IPS-20b (cell line): ENCODE measurements at regions not wholly inside any gene's neighbourhood (a gene's known extent, or its start where the extent isn't known, plus 50 kb on each side); places are given as distances from the start of the nearest gene placed in this dataset.
"Not testable (repeated sequence)": the region's sequence is repeated elsewhere in the genome, so short reads cannot be mapped to it uniquely, and the experiment has no call there.

Experiments
- H3K27ac ChIP-seq: one replicate; pipeline ENCODE4 v1.5.1; 2013; ENCODE audit warnings: low read length
- H3K27me3 ChIP-seq: 2 replicates; pipeline ENCODE4 v1.6.1; 2013; ENCODE audit warnings: mild to moderate bottlenecking, low read length, inconsistent platforms; ENCODE audit not compliant: insufficient read depth
- H3K36me3 ChIP-seq: 2 replicates; pipeline ENCODE4 v1.6.1; 2013; ENCODE audit warnings: low read depth, mild to moderate bottlenecking, inconsistent platforms, low read length, moderate library complexity; ENCODE audit not compliant: insufficient read depth
- H3K4me1 ChIP-seq: 2 replicates; pipeline ENCODE4 v1.6.1; 2013; ENCODE audit warnings: mild to moderate bottlenecking, control low read depth, inconsistent platforms, low read length, moderate library complexity; ENCODE audit not compliant: insufficient read depth
- H3K4me3 ChIP-seq: 2 replicates; pipeline ENCODE4 v1.5.1; 2013; ENCODE audit warnings: mild to moderate bottlenecking, low read length, inconsistent platforms
- H3K9ac ChIP-seq: 2 replicates; pipeline ENCODE4 v1.6.1; 2013; ENCODE audit warnings: low read depth, mild to moderate bottlenecking, inconsistent platforms, low read length, moderate library complexity
- H3K9me3 ChIP-seq: 2 replicates; pipeline ENCODE4 v1.6.1; 2013; ENCODE audit warnings: mild to moderate bottlenecking, low read depth, low read length, inconsistent platforms; ENCODE audit not compliant: insufficient read depth

DNA sequence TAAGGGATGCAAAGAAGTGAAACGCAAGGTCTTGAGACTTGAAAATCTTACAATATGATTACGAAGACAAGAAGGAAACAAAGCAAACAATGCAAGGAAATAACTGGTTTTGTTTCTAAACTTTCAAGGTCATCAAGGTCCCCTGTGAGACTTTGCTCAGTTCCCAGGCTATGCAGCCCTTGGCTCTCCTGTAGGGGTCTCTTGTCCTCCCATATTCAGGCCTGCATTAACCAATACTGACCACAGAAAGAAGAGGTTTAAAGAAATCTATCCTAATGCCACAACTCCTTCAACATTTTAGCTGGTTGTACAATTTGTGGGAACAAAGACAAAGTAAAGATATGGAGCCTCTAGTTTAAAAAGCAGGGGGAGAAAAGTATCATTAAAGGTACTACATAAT, 209.2 kb downstream of the LHFPL1 start:
- H3K9me3 ChIP-seq: no peaks in the 10 kb centered on the region
- no peaks in the 10 kb centered on the region for H3K36me3 ChIP-seq
- no peaks in the 10 kb centered on the region for H3K27me3 ChIP-seq
- H3K4me1 ChIP-seq: no peaks in the 10 kb centered on the region
- no peak overlapping the region for H3K4me3 ChIP-seq
- no peak overlapping the region for H3K9ac ChIP-seq
- H3K27ac ChIP-seq: no peak overlapping the region

DNA sequence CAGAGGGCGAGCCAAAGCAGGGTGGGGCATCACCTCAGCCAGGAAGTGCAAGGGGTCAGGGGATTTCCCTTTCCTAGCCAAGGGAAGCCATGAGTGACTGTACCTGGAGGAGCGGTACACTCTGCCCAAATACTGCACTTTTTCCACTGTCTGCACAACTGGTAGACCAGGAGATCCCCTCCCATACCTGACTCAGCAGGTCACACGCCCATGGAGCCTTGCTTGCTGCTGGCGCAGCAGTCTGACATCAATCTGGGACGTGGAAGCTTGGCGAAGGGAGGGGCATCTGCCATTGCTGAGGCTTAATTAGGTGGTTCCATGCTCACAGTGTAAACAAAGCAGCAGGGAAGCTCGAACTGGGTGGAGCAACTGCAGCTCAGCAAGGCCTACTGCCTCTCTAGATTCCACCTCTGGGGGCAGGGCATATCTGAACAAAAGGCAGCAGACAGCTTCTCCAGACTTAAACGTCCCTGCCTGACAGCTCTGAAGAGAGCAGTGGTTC, 217.7 kb downstream of the LHFPL1 start:
- H3K9me3 ChIP-seq, H3K27me3 ChIP-seq, H3K4me3 ChIP-seq, H3K9ac ChIP-seq, H3K36me3 ChIP-seq, H3K27ac ChIP-seq, H3K4me1 ChIP-seq: not testable (repeated sequence)

DNA sequence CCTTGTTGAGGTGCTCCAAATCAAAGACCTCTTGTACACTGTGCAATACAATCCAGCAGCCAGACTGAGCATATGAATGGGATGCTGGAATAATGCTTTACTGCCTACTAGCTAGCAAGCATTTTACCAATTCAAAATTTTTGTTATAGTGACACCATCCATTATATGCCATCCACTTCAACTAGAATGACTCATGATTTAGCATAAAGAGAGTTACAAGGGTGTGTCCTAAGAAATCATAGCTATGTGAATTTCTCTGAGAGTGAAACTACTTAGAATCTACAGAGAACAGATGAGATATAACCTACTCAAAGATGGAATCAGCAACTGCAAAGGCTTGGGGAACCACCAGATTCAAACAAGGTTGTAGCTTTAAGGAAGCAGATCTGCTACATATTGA, 221.9 kb downstream of the LHFPL1 start:
- H3K9ac ChIP-seq: no peak overlapping the region
- H3K9me3 ChIP-seq: no peaks in the 10 kb centered on the region
- H3K27me3 ChIP-seq: no peaks in the 10 kb centered on the region
- H3K27ac ChIP-seq: no peak overlapping the region
- H3K4me1 ChIP-seq: no peaks in the 10 kb centered on the region
- H3K36me3 ChIP-seq: no peaks in the 10 kb centered on the region
- no peak overlapping the region for H3K4me3 ChIP-seq

GRCh38 chrX:112450810-112451209, 228.9 kb downstream of the LHFPL1 start:
- Histone ChIP-seq H3K27me3 (no peaks in the 10 kb centered on the region), H3K9me3 (no peaks in the 10 kb centered on the region), H3K4me1 (no peaks in the 10 kb centered on the region), H3K36me3 (no peaks in the 10 kb centered on the region), H3K9ac (no peak overlapping the region), H3K27ac (no peak overlapping the region), H3K4me3 (no peak overlapping the region)

DNA sequence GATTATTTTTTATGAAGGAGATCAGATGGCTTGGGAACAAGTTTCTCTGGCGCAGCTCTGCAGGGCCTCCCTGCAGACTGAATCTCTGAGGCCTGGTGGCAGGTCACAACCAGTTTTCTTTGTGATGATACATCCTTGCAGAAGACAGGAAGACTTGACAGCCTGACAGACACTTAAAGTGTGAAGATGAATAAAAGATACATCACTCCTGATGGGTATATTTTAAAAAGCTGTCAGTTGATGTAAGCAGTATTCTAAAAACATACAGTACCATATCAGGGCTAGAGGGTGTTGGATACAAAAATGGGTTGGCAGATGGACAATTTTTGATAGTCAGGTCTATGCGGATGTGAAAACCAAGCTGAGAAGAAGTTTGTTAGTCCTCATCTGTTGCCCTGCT, 239.5 kb downstream of the LHFPL1 start:
- H3K27me3 ChIP-seq: no peaks in the 10 kb centered on the region
- no peaks in the 10 kb centered on the region for H3K36me3 ChIP-seq
- H3K27ac ChIP-seq: no peak overlapping the region
- H3K4me1 ChIP-seq: no peaks in the 10 kb centered on the region
- H3K4me3 ChIP-seq: no peak overlapping the region
- H3K9ac ChIP-seq: no peak overlapping the region
- no peaks in the 10 kb centered on the region for H3K9me3 ChIP-seq

DNA sequence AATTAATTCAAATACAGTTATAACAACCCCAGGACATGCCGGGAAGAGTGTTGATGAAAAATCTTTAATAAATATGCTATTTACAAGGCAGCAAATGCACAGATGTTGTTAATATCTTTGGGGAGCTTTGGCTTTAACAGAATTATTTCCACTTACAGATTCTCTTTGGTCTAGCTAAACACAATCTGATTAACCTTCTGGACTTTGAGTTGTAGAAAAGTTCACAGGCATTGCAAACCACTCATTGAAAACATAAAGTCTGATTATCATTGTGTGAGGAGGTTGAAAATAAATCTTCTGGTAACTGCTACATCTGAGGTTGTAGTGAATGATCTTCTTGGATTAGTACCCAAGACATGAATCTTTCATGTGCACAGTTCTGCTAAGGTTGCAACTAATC, 255.6 kb downstream of the LHFPL1 start:
- no peaks in the 10 kb centered on the region for H3K27me3 ChIP-seq
- no peaks in the 10 kb centered on the region for H3K9me3 ChIP-seq
- no peak overlapping the region for H3K4me3 ChIP-seq
- no peak overlapping the region for H3K9ac ChIP-seq
- H3K4me1 ChIP-seq: no peaks in the 10 kb centered on the region
- H3K27ac ChIP-seq: no peak overlapping the region
- H3K36me3 ChIP-seq: no peaks in the 10 kb centered on the region

- H3K4me1 ChIP-seq: no peaks in the 10 kb centered on the region
- H3K9ac ChIP-seq: no peak overlapping the region
- H3K36me3 ChIP-seq: no peaks in the 10 kb centered on the region
- no peak overlapping the region for H3K27ac ChIP-seq
- no peak overlapping the region for H3K4me3 ChIP-seq
- H3K27me3 ChIP-seq: no peaks in the 10 kb centered on the region
- H3K9me3 ChIP-seq: no peaks in the 10 kb centered on the region
These were observed 288.4 kb downstream of the LHFPL1 start for GRCh38 chrX:112391313-112391712.

GRCh38 chrX:112381649-112382298, 298.0 kb downstream of the LHFPL1 start:
- H3K27ac ChIP-seq, H3K4me3 ChIP-seq, H3K36me3 ChIP-seq, H3K9ac ChIP-seq, H3K4me1 ChIP-seq, H3K27me3 ChIP-seq, H3K9me3 ChIP-seq: not testable (repeated sequence)

DNA sequence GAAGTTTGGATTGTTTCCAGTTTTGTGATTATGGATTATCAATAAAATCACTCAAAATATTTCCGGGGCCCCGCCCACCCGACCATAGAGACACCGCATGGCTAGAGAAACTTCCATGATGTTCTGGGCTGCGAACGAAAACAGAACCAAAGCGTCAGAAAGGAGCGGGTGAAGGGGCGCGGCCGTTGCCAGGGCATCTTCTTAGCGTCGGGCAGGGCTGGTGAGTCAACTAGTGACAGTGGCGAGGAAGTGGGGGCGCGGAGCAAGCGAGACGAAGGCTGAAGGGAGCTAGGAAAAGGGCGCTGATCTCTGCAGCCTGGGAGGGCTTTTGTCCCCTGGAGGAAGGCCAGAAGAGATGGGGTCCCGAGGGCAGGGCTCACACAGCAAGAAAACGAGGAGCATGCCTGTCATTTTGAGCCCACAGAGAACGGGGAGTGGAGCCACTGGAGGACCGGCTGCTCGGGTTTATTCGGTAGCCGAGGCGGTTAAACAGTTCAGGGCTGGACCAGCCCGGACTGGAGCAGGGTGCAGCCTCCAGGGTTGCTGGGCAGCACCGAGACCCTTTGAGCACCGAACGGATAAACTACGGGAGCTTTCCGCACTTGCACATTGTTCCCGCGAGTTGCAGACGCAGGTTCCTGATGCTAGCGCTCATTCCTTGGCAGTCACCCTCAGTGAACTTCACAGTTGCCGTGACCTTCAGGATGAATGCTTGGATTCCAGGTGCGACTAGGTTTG, 298.1 kb upstream of the TRPC5 start:
- Histone ChIP-seq H3K9ac (no peak overlapping the region), H3K36me3 (no peaks in the 10 kb centered on the region), H3K4me3 (no peak overlapping the region), H3K9me3 (no peaks in the 10 kb centered on the region), H3K4me1 (no peaks in the 10 kb centered on the region), H3K27ac (no peak overlapping the region), H3K27me3 (no peaks in the 10 kb centered on the region)

GRCh38 chrX:112377481-112377880, 294.9 kb upstream of the TRPC5 start:
- Histone ChIP-seq H3K27me3 (no peaks in the 10 kb centered on the region), H3K4me1 (no peaks in the 10 kb centered on the region), H3K9me3 (no peaks in the 10 kb centered on the region), H3K9ac (no peak overlapping the region), H3K27ac (no peak overlapping the region), H3K4me3 (no peak overlapping the region), H3K36me3 (no peaks in the 10 kb centered on the region)

DNA sequence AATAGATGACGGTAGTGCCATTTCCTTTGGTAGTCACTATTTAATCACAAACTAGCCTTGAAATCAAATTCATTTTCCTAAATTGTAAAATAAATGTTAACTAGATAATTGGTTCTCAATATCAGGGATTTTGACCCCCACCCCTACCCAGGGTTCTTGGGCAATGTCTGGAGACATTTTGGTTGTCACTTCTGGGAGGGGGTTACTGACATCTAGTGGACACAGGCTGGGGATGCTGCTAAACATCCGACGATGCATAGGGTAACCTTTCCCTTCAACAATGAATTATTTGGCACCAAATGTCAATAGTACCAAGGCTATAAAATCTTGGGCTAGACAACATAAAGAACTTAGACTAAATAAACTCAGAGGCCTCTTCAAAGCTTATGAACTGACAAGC, 285.8 kb upstream of the TRPC5 start:
- H3K9ac ChIP-seq: no peak overlapping the region
- no peak overlapping the region for H3K27ac ChIP-seq
- no peaks in the 10 kb centered on the region for H3K4me1 ChIP-seq
- no peaks in the 10 kb centered on the region for H3K9me3 ChIP-seq
- no peaks in the 10 kb centered on the region for H3K27me3 ChIP-seq
- H3K4me3 ChIP-seq: no peak overlapping the region
- no peaks in the 10 kb centered on the region for H3K36me3 ChIP-seq

GRCh38 chrX:112367065-112367464, 284.5 kb upstream of the TRPC5 start:
- no peaks in the 10 kb centered on the region; the same call in 1 of the 2 replicates for H3K4me1 ChIP-seq
- no peak overlapping the region for H3K9ac ChIP-seq
- H3K4me3 ChIP-seq: no peak overlapping the region
- no peaks in the 10 kb centered on the region for H3K9me3 ChIP-seq
- H3K27ac ChIP-seq: no peak overlapping the region
- no peaks in the 10 kb centered on the region for H3K36me3 ChIP-seq
- no peaks in the 10 kb centered on the region for H3K27me3 ChIP-seq
